KMS-11 (cell line): ENCODE measurements at regions not wholly inside any gene's neighbourhood (a gene's known extent, or its start where the extent isn't known, plus 50 kb on each side); places are given as distances from the start of the nearest gene placed in this dataset.

ENCODE experiments used
- H2AFZ ChIP-seq: fragments of 200-600 bp; sonication (generic); 2 replicates; pipeline ENCODE4 v1.6.1; 2016; ENCODE audit warnings: antibody characterized with exemption, mixed run types, low read depth
- H3K27ac ChIP-seq: fragments of 200-600 bp; sonication (generic); 2 replicates; pipeline ENCODE4 v1.6.1; 2016; ENCODE audit warnings: mild to moderate bottlenecking, mixed run types
- H3K27me3 ChIP-seq: fragments of 200-600 bp; sonication (generic); 2 replicates; pipeline ENCODE4 v1.6.1; 2017; ENCODE audit warnings: mild to moderate bottlenecking, low read depth, mixed run types, moderate library complexity; ENCODE audit not compliant: insufficient read depth
- H3K36me3 ChIP-seq: fragments of 200-600 bp; sonication (generic); 2 replicates; pipeline ENCODE4 v1.6.1; 2017; ENCODE audit warnings: mild to moderate bottlenecking, mixed run types; ENCODE audit not compliant: insufficient read depth
- H3K4me1 ChIP-seq: fragments of 200-600 bp; sonication (generic); 2 replicates; pipeline ENCODE4 v1.6.1; 2016; ENCODE audit warnings: mild to moderate bottlenecking, low read depth, mixed run types; ENCODE audit not compliant: poor library complexity, severe bottlenecking
- H3K4me2 ChIP-seq: fragments of 200-600 bp; sonication (generic); 2 replicates; pipeline ENCODE4 v1.7.0; 2016; ENCODE audit warnings: mild to moderate bottlenecking, mixed run types
- H3K4me3 ChIP-seq: fragments of 200-600 bp; sonication (generic); IDR thresholded peaks from 2 replicates; pipeline ENCODE4 v1.6.1; 2017; ENCODE audit warnings: low read depth, low read length, mixed read lengths; ENCODE audit not compliant: insufficient read depth
- H3K79me2 ChIP-seq: fragments of 200-600 bp; sonication (generic); 2 replicates; pipeline ENCODE4 v1.6.1; 2016; ENCODE audit warnings: low read depth, mixed run types; ENCODE audit not compliant: insufficient read depth
- H3K9ac ChIP-seq: fragments of 200-600 bp; sonication (generic); 2 replicates; pipeline ENCODE4 v1.6.1; 2016; ENCODE audit warnings: mild to moderate bottlenecking, mixed run types
- H4K20me1 ChIP-seq: fragments of 200-600 bp; sonication (generic); 2 replicates; pipeline ENCODE4 v1.6.1; 2016; ENCODE audit warnings: mild to moderate bottlenecking, mixed run types; ENCODE audit not compliant: insufficient read depth
- CTCF ChIP-seq: fragments of 200-600 bp; sonication (generic); conservative IDR thresholded peaks from 2 replicates; pipeline ENCODE4 v1.6.1; 2017; ENCODE audit warnings: low read depth, mild to moderate bottlenecking, antibody characterized with exemption, low read length, moderate library complexity, mixed read lengths

GRCh38 chr2:2836343-2837070 is 505.4 kb upstream of the MYT1L start:
- no peak for TF ChIP-seq CTCF
- H3K27me3 ChIP-seq = no peaks in the 10 kb centered on the region

GRCh38 chr2:2834516-2835254 is 503.6 kb upstream of the MYT1L start:
- Histone ChIP-seq H3K4me2 (no peak overlapping the region), H3K4me1 (peaks cover 3% of the 10 kb centered on the region)
- no peak for TF ChIP-seq CTCF

More at GRCh38 chr2:2836343-2837070, 505.4 kb upstream of the MYT1L start:
- Histone ChIP-seq H3K36me3 (no peaks in the 10 kb centered on the region), H3K27ac (no peak overlapping the region), H2AFZ (no peak overlapping the region), H3K4me2 (no peak overlapping the region), H3K4me3 (no peak overlapping the region), H4K20me1 (no peaks in the 10 kb centered on the region), H3K9ac (no peak overlapping the region), H3K79me2 (no peaks in the 10 kb centered on the region), H3K4me1 (peaks cover 6% of the 10 kb centered on the region)

GRCh38 chr2:2834105-2834504 is 503.0 kb upstream of the MYT1L start:
- Histone ChIP-seq H4K20me1 (no peaks in the 10 kb centered on the region), H3K79me2 (no peaks in the 10 kb centered on the region), H3K4me3 (no peak overlapping the region), H3K4me2 (no peak overlapping the region), H3K27me3 (no peaks in the 10 kb centered on the region), H3K9ac (no peak overlapping the region), H2AFZ (no peak overlapping the region), H3K27ac (no peak overlapping the region), H3K36me3 (no peaks in the 10 kb centered on the region), H3K4me1 (no peaks in the 10 kb centered on the region)
- TF ChIP-seq CTCF = no peak

More at GRCh38 chr2:2834516-2835254, 503.6 kb upstream of the MYT1L start:
- no peaks in the 10 kb centered on the region for H4K20me1 ChIP-seq
- H3K27me3 ChIP-seq = no peaks in the 10 kb centered on the region
- H2AFZ ChIP-seq = no peak overlapping the region
- H3K79me2 ChIP-seq = no peaks in the 10 kb centered on the region
- H3K27ac ChIP-seq = no peak overlapping the region
- no peak overlapping the region for H3K9ac ChIP-seq
- H3K4me3 ChIP-seq = no peak overlapping the region
- H3K36me3 ChIP-seq = no peaks in the 10 kb centered on the region

GRCh38 chr2:2832657-2833056 is 501.6 kb upstream of the MYT1L start:
- H3K36me3 ChIP-seq = no peaks in the 10 kb centered on the region
- H3K9ac ChIP-seq = no peak overlapping the region
- no peak overlapping the region for H3K27ac ChIP-seq
- no peaks in the 10 kb centered on the region for H3K4me1 ChIP-seq
- no peak overlapping the region for H3K4me3 ChIP-seq
- H3K79me2 ChIP-seq = no peaks in the 10 kb centered on the region
- no peak overlapping the region for H3K4me2 ChIP-seq
- no peak overlapping the region for H2AFZ ChIP-seq
- H3K27me3 ChIP-seq = no peaks in the 10 kb centered on the region
- no peak for TF ChIP-seq CTCF
- no peaks in the 10 kb centered on the region for H4K20me1 ChIP-seq
